ENCODE measurements at regions not wholly inside any gene's neighbourhood (a gene's known extent, or its start where the extent isn't known, plus 50 kb on each side); places are given as distances from the start of the nearest gene placed in this dataset.
A peak's percentile ranks its signal among the peaks of the same experiment; 100 is the strongest.

DNA sequence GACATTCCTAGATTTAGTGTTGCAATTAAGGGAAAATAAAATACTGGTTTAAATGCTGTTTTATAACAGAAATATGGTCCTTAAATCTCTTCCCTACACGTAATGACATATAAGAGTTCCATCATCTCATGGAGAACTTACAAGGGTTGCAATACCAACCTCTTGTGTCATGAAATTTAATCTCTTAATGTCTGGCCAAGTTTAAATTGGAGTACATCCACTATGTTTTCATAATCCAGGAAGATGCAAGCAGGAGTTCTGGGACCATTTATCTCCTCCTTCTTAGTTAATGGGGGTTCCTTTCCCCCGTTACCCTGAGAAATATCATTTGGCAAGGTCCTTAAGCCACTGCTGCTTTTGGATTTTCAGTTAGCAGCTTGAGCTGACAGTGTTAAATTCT, 126.0 kb upstream of the ACVR2A start:
- H3K27me3 ChIP-seq (ENCODE audit: insufficient read depth, low read depth, severe bottlenecking): no peaks in the 10 kb centered on the region
- H3K27ac ChIP-seq: peak overlapping the region; percentile 55
- no peaks in the 10 kb centered on the region for H3K36me3 ChIP-seq
- DNase-seq: no peak
- H3K9me3 ChIP-seq (ENCODE audit: severe bottlenecking): no peaks in the 10 kb centered on the region
- TF ChIP-seq, protein P1, sequence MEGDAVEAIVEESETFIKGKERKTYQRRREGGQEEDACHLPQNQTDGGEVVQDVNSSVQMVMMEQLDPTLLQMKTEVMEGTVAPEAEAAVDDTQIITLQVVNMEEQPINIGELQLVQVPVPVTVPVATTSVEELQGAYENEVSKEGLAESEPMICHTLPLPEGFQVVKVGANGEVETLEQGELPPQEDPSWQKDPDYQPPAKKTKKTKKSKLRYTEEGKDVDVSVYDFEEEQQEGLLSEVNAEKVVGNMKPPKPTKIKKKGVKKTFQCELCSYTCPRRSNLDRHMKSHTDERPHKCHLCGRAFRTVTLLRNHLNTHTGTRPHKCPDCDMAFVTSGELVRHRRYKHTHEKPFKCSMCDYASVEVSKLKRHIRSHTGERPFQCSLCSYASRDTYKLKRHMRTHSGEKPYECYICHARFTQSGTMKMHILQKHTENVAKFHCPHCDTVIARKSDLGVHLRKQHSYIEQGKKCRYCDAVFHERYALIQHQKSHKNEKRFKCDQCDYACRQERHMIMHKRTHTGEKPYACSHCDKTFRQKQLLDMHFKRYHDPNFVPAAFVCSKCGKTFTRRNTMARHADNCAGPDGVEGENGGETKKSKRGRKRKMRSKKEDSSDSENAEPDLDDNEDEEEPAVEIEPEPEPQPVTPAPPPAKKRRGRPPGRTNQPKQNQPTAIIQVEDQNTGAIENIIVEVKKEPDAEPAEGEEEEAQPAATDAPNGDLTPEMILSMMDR (IDR thresholded peaks at IDR 0.05; ENCODE audit: low read depth, low read length): no peak
- no peak overlapping the region for H3K4me3 ChIP-seq (ENCODE audit: low read depth, low read length)

DNA sequence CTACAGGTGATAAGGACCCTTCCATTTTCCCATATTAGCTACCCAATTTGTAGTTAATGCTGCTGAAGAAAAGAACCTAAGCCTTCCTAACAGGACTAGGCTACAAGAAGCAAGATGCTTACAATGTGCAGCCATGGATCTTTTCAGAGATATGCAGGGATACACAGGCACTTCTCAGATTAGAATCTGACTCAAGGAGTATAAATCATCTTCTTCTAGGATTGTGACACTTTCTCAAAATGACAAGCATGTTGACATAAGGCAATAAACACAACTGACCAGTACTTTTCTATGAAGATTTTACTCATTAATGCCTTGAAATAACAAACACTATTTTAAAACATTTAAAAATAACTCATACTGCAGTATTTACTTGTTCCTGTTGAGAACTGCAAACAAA, 127.9 kb upstream of the ACVR2A start:
- DNase-seq: no peak
- TF ChIP-seq, protein P1 (IDR thresholded peaks at IDR 0.05; ENCODE audit: low read depth, low read length): no peak
- H3K27ac ChIP-seq: no peak overlapping the region
- no peaks in the 10 kb centered on the region for H3K36me3 ChIP-seq
- H3K4me3 ChIP-seq (ENCODE audit: low read depth, low read length): no peak overlapping the region
- H3K27me3 ChIP-seq (ENCODE audit: insufficient read depth, low read depth, severe bottlenecking): no peaks in the 10 kb centered on the region
- no peaks in the 10 kb centered on the region for H3K9me3 ChIP-seq (ENCODE audit: severe bottlenecking)

DNA sequence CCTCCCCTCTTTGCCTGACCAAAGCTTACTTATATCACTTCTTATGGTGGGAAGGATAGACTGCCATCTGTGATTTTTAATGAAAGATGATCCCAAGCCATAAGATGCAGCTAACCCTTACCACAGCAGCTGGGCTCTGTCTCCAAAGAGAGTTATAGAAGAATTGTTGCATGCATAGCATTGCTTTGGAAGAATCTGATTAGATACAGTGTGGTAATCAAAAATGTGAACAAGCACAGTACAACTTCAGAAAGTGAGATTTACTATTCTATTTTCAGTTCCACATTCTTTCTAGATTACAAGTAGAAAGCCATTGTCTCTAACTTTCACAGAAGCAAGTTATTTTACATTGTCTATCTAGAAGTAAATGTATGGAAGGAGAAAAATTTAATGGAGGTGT, 129.0 kb upstream of the ACVR2A start:
- Histone ChIP-seq H3K36me3 (no peaks in the 10 kb centered on the region), H3K27ac (no peak overlapping the region), H3K9me3 (ENCODE audit: severe bottlenecking) (no peaks in the 10 kb centered on the region), H3K27me3 (ENCODE audit: insufficient read depth, low read depth, severe bottlenecking) (no peaks in the 10 kb centered on the region), H3K4me3 (ENCODE audit: low read depth, low read length) (no peak overlapping the region)
- TF ChIP-seq, protein P1 (IDR thresholded peaks at IDR 0.05; ENCODE audit: low read depth, low read length): no peak
- no peak for DNase-seq

DNA sequence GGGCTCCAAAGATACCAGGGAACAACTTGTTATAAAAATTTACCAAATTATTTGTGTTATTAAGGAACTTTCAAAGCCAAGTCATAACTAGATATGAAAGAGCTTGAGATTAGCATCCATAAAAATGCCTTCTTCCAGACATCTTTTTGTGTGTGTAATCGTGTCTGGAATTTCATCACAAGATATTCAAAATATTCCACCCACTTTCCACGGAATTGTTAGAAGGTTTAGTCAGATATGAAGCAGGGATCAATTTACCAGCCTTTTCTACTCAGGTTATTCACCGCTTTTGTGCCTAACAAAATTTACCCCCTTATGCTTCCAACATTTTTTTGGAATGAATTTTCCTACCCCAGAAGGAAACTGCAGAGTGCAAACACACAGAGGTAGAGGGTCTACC, 130.2 kb upstream of the ACVR2A start:
- Histone ChIP-seq H3K27me3 (ENCODE audit: insufficient read depth, low read depth, severe bottlenecking) (no peaks in the 10 kb centered on the region), H3K27ac (no peak overlapping the region), H3K36me3 (no peaks in the 10 kb centered on the region), H3K9me3 (ENCODE audit: severe bottlenecking) (no peaks in the 10 kb centered on the region), H3K4me3 (ENCODE audit: low read depth, low read length) (no peak overlapping the region)
- no peak for DNase-seq
- TF ChIP-seq, protein P1 (IDR thresholded peaks at IDR 0.05; ENCODE audit: low read depth, low read length): no peak

DNA sequence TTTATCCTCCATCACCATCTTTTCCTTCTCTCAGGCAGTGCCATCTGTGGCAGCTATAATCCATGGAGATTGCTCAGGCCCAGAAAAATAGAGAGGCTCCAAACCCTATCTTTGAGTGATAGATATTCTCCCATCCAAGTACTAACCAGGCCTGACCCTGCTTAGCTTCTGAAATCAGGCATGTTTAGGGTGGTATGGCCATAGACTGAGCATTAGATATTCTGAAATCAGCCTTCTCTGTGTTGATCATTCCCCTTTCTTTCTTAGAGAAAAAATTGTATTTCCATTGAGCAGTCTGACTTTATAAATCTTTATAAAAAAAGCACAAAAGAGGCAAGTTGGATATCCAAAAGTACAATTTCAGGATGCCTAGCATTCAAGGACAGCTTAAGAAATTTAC, 131.5 kb upstream of the ACVR2A start:
- DNase-seq: no peak
- H3K4me3 ChIP-seq (ENCODE audit: low read depth, low read length): no peak overlapping the region
- TF ChIP-seq, protein P1 (IDR thresholded peaks at IDR 0.05; ENCODE audit: low read depth, low read length): no peak
- no peaks in the 10 kb centered on the region for H3K27me3 ChIP-seq (ENCODE audit: insufficient read depth, low read depth, severe bottlenecking)
- H3K27ac ChIP-seq: no peak overlapping the region
- H3K36me3 ChIP-seq: no peaks in the 10 kb centered on the region
- no peaks in the 10 kb centered on the region for H3K9me3 ChIP-seq (ENCODE audit: severe bottlenecking)

DNA sequence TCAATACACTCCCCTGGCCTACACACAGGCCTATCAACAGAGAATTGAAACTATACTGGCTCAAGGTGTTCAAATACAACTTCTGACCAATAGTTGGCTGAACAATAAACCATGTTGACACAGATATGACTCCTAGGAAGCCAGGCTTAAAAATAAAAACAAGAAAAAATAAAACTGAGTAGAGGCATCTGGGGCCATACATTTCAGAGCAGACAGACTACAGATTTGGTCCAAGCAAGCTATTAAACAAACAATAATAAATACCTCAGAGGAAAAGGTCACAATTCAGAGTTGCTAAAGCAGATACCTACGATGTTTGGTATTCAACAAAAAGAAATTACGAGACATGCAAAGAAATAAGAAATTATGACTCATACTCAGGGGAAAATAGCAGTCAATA, 132.8 kb upstream of the ACVR2A start:
- Histone ChIP-seq H3K27ac (no peak overlapping the region), H3K4me3 (ENCODE audit: low read depth, low read length) (no peak overlapping the region), H3K9me3 (ENCODE audit: severe bottlenecking) (no peaks in the 10 kb centered on the region), H3K27me3 (ENCODE audit: insufficient read depth, low read depth, severe bottlenecking) (no peaks in the 10 kb centered on the region), H3K36me3 (no peaks in the 10 kb centered on the region)
- TF ChIP-seq, protein P1 (IDR thresholded peaks at IDR 0.05; ENCODE audit: low read depth, low read length): no peak
- no peak for DNase-seq

Data from WERI-Rb-1 (cell line).